GM12865 (cell line): ENCODE measurements at regions not wholly inside any gene's neighbourhood (a gene's known extent, or its start where the extent isn't known, plus 50 kb on each side); places are given as distances from the start of the nearest gene placed in this dataset.

Source experiments
- DNase-seq: peaks from one replicate; pipeline ENCODE4 v3.0.0; 2010; ENCODE audit warnings: low read depth
- H3K4me3 ChIP-seq: 2 replicates; pipeline ENCODE4 v1.5.1; 2011; ENCODE audit warnings: mild to moderate bottlenecking, low read depth, low read length, control low read depth
- TF ChIP-seq, protein P1 (sequence below): IDR thresholded peaks from 2 replicates; pipeline ENCODE4 v1.5.1; 2011; ENCODE audit warnings: low read length, control low read depth, low read depth, inconsistent platforms; ENCODE audit not compliant: insufficient read depth; ENCODE audit errors: missing control alignments

DNA sequence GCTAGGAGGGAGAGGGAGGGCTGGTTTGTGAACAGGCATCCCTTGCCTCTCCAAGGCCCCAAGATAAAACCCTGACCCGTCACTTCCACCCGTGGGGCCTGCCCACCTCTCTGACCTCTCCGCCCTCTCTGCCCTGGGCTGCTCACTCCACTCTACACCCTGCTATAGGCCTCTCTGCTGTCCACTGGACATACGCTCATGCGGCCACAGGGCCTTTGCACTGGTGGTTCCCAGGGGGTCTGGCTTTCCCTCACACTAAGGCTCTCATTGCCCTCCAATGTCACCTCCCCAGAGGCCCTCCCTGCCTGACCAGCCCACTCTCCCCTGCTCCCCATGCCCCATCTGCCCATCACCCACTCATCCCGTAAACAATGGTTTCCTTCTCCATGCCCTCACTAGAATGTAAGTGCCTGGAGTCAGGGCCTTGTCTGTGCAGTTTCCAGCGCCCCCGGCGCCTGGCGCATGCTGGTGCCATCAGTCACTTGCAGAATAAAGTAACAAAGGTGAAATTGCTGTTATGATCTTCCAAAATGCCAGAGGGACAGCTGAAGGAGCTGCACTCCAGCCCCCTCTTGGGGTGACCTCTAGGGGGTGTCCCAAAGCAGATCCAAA, 73.6 kb downstream of the RFLNA start:
- no peak for DNase-seq
- TF ChIP-seq, protein P1, sequence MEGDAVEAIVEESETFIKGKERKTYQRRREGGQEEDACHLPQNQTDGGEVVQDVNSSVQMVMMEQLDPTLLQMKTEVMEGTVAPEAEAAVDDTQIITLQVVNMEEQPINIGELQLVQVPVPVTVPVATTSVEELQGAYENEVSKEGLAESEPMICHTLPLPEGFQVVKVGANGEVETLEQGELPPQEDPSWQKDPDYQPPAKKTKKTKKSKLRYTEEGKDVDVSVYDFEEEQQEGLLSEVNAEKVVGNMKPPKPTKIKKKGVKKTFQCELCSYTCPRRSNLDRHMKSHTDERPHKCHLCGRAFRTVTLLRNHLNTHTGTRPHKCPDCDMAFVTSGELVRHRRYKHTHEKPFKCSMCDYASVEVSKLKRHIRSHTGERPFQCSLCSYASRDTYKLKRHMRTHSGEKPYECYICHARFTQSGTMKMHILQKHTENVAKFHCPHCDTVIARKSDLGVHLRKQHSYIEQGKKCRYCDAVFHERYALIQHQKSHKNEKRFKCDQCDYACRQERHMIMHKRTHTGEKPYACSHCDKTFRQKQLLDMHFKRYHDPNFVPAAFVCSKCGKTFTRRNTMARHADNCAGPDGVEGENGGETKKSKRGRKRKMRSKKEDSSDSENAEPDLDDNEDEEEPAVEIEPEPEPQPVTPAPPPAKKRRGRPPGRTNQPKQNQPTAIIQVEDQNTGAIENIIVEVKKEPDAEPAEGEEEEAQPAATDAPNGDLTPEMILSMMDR, result no peak
- H3K4me3 ChIP-seq, result no peak overlapping the region

DNA sequence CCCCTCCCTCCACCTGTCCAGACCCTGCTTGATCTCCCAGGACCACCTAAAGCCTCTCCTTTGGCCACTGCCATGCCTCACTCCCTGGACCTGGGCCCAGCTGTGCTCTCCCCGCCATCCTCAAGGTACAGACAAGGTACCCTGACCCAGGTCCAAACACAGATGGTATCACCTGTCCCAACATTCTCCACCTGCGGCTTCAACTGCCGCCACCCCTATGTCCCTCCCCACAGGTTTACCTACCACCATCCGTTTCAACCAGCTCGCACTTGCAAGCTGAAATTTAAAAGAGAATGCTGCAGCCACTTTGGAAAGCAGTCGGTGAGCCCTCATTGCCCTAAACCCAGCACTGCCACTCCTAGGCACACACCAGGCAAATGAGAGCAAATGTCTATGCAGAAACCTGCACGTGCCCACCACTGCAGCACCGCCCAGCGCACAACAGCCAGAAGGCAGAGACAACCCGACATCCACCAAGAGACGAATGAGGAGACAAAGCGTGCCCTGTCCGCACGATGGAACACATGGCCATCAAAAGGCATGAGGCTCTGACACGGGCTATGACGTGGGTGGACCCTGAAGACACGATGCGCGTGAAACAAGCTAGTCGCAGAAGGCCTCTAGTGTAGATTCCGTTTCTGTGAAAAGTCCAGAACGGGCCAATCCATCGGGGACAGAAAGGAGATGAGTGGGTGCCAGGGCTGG, 71.0 kb downstream of the RFLNA start:
- no peak for DNase-seq
- no peak overlapping the region for H3K4me3 ChIP-seq
- TF ChIP-seq, protein P1, result no peak
